GM03348 (cell line): ENCODE measurements at regions not wholly inside any gene's neighbourhood (a gene's known extent, or its start where the extent isn't known, plus 50 kb on each side); places are given as distances from the start of the nearest gene placed in this dataset.

Source experiments
- DNase-seq: peaks from one replicate; pipeline ENCODE4 v3.0.0; 2012; ENCODE audit warnings: low spot score

DNA sequence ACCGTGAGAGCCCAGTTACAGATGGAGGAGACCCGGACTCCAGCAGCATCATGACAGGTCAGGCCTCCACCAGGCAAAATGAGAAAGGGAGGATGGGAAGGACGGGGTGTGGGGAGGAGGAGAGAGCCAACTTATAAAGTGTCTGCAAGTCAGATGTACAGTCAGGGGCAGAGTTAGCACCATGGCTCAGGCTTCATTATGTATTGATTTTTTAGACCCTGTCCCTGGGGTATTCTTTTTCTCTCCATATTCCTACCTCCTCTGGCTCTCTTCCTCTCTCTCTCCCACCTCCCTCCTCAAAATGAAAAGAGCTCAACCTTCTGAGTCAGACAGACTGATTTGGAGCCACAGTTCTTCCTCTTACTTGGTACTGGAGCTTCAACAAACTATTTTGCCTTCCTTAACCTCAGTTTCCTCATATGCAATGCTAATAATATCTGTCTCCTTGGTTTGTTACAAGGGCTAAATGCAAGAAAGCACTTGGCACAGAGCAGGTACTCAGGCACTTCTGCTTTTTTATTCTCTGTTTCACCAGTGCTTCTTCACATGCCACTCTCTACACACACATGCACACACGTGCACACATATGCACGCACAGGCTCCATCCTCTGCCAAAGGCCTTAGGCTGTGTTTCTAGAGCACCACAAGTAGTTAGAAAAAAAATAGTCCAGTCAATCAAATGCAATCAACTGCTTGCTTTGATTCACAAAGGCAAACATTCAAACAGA lies 92.3 kb upstream of the PKDCC start:
- DNase-seq = no peak

GRCh38 chr2:41957431-41957830 lies 90.4 kb upstream of the PKDCC start:
- no peak for DNase-seq

DNA sequence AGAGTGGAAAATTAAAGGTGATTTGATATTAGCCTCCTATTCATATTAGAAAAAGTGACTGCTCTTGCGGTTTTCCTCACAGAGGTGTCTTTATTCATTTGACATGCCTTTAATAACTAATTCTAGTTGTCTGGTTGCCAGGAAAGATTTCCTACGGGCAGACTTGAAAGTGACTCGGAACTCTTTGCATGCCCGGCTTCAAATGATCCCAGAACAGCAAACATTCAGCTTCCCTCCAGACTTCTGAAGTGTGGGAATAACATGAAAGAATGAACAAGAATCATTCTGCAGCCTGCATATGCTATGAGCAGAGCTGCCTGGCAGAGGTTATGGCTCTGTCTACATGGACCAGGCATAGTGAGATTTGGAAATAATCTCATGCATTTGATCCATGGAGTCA lies 89.6 kb upstream of the PKDCC start:
- no peak for DNase-seq

GRCh38 chr2:41958775-41959174 lies 89.0 kb upstream of the PKDCC start:
- no peak for DNase-seq

DNA sequence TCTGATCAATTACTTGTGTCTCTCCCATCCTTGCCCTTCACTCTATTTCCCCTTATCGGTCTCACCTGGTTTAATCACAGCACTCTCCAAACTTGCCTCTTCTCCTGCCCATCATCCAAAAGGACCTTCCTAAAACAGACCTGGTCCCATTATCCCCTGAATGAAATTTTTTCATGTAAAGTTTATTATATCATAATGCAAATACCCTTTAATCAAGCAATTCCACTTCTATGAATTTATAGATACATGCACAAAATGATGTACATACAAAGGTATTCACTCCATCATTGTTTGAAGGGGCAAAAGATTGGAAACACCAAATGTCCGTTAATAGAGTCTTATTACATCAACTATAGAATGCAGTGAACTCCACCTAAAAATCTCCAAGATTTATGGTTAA lies 88.1 kb upstream of the PKDCC start:
- no peak for DNase-seq

DNA sequence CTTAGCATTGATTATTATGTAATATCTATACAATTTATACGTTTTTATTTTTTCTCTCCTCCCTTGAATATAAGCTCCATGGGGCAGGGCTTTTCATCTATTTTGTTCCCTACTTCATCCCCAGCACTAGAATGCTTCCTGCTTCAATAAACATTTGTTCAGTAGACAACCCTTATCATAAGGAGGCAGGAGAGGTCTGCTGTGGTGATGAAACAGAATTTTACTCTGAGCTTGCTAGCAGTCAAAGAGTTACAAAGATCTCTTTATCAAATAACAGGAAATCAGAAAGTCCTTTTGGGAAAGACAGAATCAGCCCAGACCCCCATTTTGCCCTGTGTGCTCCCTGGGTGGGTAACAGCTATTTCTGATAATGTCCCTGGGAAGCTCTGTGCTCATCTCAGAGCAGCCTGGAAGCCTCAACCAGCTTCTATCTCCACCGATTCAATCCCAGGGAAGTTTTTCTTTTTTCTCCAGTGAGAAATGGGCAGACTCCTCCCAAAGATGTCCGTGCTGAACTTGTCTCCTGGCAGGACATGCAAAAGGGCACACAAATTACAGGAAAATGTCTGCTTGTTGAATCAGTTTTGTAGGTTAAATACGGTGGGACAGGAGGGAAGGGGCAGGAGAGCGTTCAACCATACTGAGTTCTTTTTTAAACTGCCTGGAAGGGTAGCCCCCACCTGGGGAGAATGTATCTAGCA lies 84.7 kb upstream of the PKDCC start:
- no peak for DNase-seq

- peak; percentile 35 for DNase-seq
Measured at GRCh38 chr2:41963661-41964525, 83.9 kb upstream of the PKDCC start.

- DNase-seq = no peak
Measured at GRCh38 chr2:41965173-41965908, 82.5 kb upstream of the PKDCC start.

DNA sequence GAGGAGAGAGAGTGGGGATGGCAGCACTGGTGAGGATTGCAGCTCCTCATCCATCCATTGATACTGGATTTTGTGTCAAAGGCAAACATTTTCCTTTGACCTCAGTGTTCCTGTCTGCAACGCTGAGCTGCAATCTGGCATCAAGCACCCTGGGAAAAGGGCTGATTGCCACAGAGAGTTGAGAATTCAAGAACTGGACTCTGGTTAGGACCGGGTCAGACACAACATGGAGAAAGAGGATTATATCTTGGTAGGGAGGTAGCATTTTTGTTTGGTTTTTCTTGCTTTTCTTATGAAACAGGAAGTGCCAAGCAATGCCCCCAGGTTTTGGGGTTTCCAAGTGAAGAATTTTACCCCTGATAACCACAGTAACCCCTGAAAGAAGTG lies 81.9 kb upstream of the PKDCC start:
- DNase-seq = peak; percentile 60

DNA sequence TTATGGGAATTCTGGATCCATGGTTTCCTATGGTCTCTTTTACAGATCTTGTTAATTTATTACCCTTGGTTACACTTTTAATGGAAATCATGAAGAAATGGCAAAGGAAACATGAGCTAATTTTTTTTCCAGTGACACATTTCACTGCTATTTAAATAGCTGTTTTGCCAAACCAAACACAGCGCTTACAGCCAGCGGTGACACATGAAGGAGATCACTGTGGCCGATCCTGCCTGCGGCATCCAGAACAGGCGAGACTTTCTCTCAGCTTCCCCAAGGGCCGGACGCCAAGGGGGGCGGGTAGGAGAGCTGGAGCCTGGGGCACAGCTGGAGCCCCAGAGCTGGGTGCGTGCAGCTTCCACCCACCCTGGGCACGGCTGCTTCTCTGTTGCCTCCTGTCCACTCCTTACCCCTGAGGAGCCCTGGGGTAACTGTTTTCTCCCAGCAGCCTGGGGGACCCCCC lies 81.4 kb upstream of the PKDCC start:
- DNase-seq = peak; percentile 93

DNA sequence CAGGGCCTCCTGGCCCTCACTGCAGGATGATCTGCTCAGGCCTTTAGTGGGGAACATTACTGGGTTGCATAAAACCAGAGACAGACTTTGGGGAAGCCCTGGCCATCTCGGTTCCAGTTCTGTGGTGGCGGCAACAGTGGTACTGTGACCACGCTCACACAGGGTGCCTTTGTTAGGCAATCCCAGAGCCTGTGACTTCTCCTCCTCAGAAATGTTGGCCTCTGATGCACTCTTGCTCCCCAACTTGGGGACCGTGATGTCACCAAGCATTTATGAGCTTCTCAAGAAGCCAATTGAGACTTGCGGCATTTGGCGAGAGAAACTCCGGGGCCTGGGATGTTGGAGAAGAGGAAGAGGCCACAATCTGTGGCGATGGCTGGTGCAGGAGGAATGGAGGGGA lies 80.9 kb upstream of the PKDCC start:
- DNase-seq = no peak

DNA sequence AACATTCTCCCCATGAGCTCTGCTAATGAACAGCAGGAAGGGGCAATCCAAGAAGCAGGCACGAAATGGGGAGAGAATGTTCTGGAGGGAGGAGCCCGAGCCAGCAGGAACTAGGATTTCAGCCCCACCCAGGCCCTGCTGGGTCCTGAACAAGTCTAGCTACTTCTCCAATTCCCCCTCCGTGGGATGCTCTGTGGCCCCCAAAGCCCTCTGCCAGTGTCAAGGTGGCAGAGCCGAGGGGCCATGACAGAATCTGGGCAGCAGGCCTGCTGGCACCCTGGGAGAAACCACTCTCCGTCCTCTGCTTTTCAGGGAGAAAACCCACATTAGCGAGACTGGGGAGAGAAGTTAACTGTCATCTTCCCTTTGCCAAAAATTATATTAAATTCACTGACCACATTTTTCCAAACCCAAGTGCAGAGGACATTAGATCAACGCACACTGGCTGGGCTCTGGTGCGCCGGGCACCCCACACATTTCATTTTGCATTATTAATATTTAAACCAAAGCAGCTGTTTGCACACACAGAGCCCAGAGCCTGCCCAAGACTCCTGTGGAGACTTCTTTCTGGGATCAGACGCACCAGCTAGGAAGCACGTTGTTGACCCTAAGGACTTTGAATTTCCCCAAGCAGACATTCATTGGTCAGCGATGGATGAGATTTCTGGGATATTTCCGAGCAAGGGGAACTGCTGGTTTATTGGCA lies 80.2 kb upstream of the PKDCC start:
- DNase-seq = peak; percentile 67

- DNase-seq = no peak
Measured at GRCh38 chr2:41968182-41968578, 79.6 kb upstream of the PKDCC start.

- DNase-seq = peak; percentile 36
Measured at GRCh38 chr2:41970988-41971660, 76.7 kb upstream of the PKDCC start.

DNA sequence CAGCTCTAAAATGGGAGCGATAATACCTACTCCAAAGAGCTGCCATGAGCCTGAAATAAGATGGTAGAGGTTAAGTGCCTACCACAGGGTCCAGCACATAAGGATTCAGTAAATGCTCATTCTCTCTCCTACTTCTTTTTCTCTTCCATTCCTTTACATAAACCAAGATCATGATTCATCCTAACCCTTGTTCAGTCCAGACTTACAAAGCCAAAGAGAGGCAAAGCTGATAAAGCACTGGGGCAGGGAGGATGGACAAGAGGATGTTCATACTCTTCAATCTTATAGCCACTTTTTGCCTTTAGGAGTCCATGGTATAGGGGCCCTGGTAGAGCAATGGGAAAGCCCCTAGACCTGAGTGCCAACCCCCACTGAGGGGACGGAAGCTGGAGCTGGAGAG lies 75.6 kb upstream of the PKDCC start:
- DNase-seq = no peak

- no peak for DNase-seq
Measured at GRCh38 chr2:41972819-41973218, 75.0 kb upstream of the PKDCC start.

DNA sequence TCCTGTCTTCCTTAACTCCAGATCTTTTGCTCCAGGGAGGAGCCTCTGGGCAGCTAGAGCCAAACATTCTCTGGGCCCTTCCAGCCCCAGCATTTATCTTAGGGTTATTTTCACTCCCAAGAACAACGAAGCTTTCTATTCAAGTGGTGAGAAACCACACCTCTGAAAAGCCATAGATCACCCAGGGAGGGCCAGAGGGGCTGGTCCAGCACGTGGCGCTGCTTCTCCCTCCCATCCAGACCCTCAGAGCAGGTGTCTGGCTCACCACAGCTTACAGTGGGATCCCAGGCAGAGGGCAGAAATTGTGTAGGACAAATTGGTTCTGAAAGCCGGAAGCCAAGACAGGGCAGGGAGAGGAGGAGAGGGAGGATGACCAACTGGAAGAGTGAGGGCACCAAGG lies 74.0 kb upstream of the PKDCC start:
- no peak for DNase-seq

DNA sequence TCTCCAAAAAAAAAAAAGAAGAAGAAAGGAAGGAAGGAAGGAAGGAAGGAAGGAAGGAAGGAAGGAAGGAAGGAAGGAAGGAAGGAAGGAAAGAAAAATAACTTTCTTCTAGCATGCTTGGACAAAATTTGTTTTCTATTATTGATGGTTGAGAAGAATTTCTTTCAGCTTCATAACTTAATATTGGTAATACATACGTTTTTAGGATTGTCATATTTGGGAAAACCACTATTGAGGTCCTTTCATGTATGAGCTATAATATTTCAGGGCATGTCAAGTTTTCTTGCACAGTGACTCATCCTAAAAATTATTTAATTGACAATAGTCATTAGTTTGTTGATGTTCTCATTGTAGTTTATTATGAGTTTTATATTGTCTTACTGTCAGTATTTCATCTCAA lies 66.4 kb upstream of the PKDCC start:
- DNase-seq = no peak

GRCh38 chr2:41985573-41986095 lies 62.2 kb upstream of the PKDCC start:
- no peak for DNase-seq

- DNase-seq = no peak
Measured at GRCh38 chr2:41989501-41990180, 58.2 kb upstream of the PKDCC start.
